ENCODE measurements at regions not wholly inside any gene's neighbourhood (a gene's known extent, or its start where the extent isn't known, plus 50 kb on each side); places are given as distances from the start of the nearest gene placed in this dataset.

DNA sequence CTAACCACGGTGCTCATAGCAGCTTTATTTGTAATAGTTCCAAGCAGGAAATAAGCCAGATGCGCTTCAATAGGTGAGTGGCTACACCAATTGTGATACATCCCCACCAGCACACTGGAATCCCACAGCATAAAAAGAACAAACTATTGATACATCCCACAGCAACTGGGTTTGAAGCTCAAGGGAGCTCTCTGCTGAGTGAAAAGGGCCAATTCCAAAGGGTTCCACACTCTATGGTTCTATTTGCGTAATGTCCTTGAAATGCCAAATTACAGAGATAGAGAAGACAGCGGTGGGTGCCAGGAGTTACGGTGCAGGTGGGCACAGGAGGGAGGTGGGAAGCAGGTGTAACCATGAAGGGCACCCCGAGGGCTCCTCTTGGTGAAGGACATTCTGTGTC lies 155.3 kb upstream of the PPP1R26 start:
- Histone ChIP-seq H3K56ac (ENCODE audit: low read length) (no peak overlapping the region), H3K9ac (ENCODE audit: low read length) (no peak overlapping the region), H3K18ac (ENCODE audit: low read length) (no peak overlapping the region), H4K8ac (ENCODE audit: low read depth, low read length) (no peak overlapping the region), H3K27ac (ENCODE audit: low read depth, low read length) (no peak overlapping the region), H2BK15ac (replicated peaks; ENCODE audit: low read depth) (no peak overlapping the region), H2BK120ac (ENCODE audit: low read depth, low read length) (no peak overlapping the region), H3K4me1 (ENCODE audit: control insufficient read depth, low read depth, low read length) (no peaks in the 10 kb centered on the region), H2AK5ac (ENCODE audit: low read length) (no peak overlapping the region), H3K79me1 (ENCODE audit: low read length) (no peaks in the 10 kb centered on the region), H3K4me3 (ENCODE audit: low read length) (no peak overlapping the region), H3K4me2 (ENCODE audit: low read length) (no peak overlapping the region), H3K36me3 (ENCODE audit: control insufficient read depth, insufficient read depth, low read length) (no peaks in the 10 kb centered on the region), H3K79me2 (ENCODE audit: control insufficient read depth, insufficient read depth, low read length) (no peaks in the 10 kb centered on the region), H3K23ac (ENCODE audit: low read length) (no peak overlapping the region), H4K5ac (ENCODE audit: low read length) (no peak overlapping the region), H3K4ac (ENCODE audit: low read depth, low read length) (no peak overlapping the region), H3K27me3 (ENCODE audit: insufficient read depth, low read length, poor library complexity) (no peaks in the 10 kb centered on the region), H2BK5ac (ENCODE audit: low read length) (no peak overlapping the region)
- no peak for DNase-seq
- no CpG with 5 or more reads among the region's 6 CpGs for WGBS (ENCODE audit: extremely low coverage, insufficient coverage, low lambda C conversion rate)

DNA sequence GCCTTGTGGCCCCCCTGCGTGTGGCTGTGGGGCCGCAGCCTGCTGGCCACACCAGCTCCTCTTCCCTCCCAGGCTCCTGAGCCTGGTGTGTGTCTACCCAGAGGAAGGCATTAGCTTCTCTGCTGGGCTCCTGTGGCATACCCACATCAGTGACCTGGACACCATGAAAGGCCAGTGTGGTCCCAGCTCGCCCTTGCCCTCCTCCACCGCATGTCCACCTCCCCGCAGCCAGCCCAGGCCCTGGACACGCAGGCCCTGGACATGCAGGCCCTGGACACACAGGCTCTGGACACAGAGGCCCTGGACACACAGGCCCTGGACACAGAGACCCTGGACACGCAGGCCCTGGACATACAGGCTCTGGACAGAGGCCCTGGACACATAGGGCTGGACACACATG lies 153.4 kb upstream of the PPP1R26 start:
- Histone ChIP-seq H3K18ac (ENCODE audit: low read length) (no peak overlapping the region), H2BK15ac (replicated peaks; ENCODE audit: low read depth) (no peak overlapping the region), H3K9ac (ENCODE audit: low read length) (no peak overlapping the region), H3K36me3 (ENCODE audit: control insufficient read depth, insufficient read depth, low read length) (no peaks in the 10 kb centered on the region), H2BK120ac (ENCODE audit: low read depth, low read length) (no peak overlapping the region), H3K56ac (ENCODE audit: low read length) (no peak overlapping the region), H3K27me3 (ENCODE audit: insufficient read depth, low read length, poor library complexity) (no peaks in the 10 kb centered on the region), H3K4me1 (ENCODE audit: control insufficient read depth, low read depth, low read length) (no peaks in the 10 kb centered on the region), H3K79me2 (ENCODE audit: control insufficient read depth, insufficient read depth, low read length) (no peaks in the 10 kb centered on the region), H4K5ac (ENCODE audit: low read length) (no peak overlapping the region), H3K4me2 (ENCODE audit: low read length) (no peak overlapping the region), H2AK5ac (ENCODE audit: low read length) (no peak overlapping the region), H3K79me1 (ENCODE audit: low read length) (no peaks in the 10 kb centered on the region), H2BK5ac (ENCODE audit: low read length) (no peak overlapping the region), H3K27ac (ENCODE audit: low read depth, low read length) (no peak overlapping the region), H3K4me3 (ENCODE audit: low read length) (no peak overlapping the region), H3K4ac (ENCODE audit: low read depth, low read length) (no peak overlapping the region), H4K8ac (ENCODE audit: low read depth, low read length) (no peak overlapping the region), H3K23ac (ENCODE audit: low read length) (no peak overlapping the region)
- no peak for DNase-seq
- no CpG with 5 or more reads among the region's 7 CpGs for WGBS (ENCODE audit: extremely low coverage, insufficient coverage, low lambda C conversion rate)

DNA sequence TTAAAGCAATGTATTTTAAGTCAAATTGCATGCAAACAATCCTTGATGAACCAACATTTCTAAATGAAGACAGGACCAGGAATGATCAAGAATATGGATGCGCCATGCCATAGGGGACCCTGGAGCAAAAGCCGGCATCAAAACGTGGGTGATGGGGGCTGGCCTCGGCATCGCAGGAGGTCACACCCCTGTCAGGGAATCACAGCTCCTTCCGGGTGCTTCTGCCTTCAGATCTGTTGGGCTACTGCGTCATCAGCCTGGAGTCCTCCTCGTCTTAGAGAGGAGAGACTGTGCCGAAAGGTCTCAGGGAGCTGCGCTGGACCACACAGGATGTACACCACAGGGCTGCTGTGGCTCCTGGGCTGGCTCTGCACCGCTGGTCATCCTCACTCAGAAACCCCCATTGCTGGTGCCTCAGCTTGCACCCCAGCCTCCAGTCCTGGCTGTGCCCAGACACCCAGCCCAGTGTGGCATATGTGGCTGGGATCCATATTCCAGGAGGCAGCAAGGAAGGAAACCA lies 152.9 kb upstream of the PPP1R26 start:
- H4K5ac ChIP-seq (ENCODE audit: low read length): no peak overlapping the region
- no peaks in the 10 kb centered on the region for H3K79me1 ChIP-seq (ENCODE audit: low read length)
- H3K27ac ChIP-seq (ENCODE audit: low read depth, low read length): no peak overlapping the region
- H3K9ac ChIP-seq (ENCODE audit: low read length): no peak overlapping the region
- H2BK5ac ChIP-seq (ENCODE audit: low read length): no peak overlapping the region
- H2BK15ac ChIP-seq (replicated peaks; ENCODE audit: low read depth): no peak overlapping the region
- H3K56ac ChIP-seq (ENCODE audit: low read length): no peak overlapping the region
- H3K4ac ChIP-seq (ENCODE audit: low read depth, low read length): no peak overlapping the region
- H2BK120ac ChIP-seq (ENCODE audit: low read depth, low read length): no peak overlapping the region
- no peak for DNase-seq
- H4K8ac ChIP-seq (ENCODE audit: low read depth, low read length): no peak overlapping the region
- no peaks in the 10 kb centered on the region for H3K27me3 ChIP-seq (ENCODE audit: insufficient read depth, low read length, poor library complexity)
- H3K4me1 ChIP-seq (ENCODE audit: control insufficient read depth, low read depth, low read length): no peaks in the 10 kb centered on the region
- H3K4me2 ChIP-seq (ENCODE audit: low read length): no peak overlapping the region
- H3K79me2 ChIP-seq (ENCODE audit: control insufficient read depth, insufficient read depth, low read length): no peaks in the 10 kb centered on the region
- H3K4me3 ChIP-seq (ENCODE audit: low read length): no peak overlapping the region
- H3K23ac ChIP-seq (ENCODE audit: low read length): no peak overlapping the region
- no peaks in the 10 kb centered on the region for H3K36me3 ChIP-seq (ENCODE audit: control insufficient read depth, insufficient read depth, low read length)
- H3K18ac ChIP-seq (ENCODE audit: low read length): no peak overlapping the region
- WGBS (ENCODE audit: extremely low coverage, insufficient coverage, low lambda C conversion rate): no CpG with 5 or more reads among the region's 11 CpGs
- no peak overlapping the region for H2AK5ac ChIP-seq (ENCODE audit: low read length)

DNA sequence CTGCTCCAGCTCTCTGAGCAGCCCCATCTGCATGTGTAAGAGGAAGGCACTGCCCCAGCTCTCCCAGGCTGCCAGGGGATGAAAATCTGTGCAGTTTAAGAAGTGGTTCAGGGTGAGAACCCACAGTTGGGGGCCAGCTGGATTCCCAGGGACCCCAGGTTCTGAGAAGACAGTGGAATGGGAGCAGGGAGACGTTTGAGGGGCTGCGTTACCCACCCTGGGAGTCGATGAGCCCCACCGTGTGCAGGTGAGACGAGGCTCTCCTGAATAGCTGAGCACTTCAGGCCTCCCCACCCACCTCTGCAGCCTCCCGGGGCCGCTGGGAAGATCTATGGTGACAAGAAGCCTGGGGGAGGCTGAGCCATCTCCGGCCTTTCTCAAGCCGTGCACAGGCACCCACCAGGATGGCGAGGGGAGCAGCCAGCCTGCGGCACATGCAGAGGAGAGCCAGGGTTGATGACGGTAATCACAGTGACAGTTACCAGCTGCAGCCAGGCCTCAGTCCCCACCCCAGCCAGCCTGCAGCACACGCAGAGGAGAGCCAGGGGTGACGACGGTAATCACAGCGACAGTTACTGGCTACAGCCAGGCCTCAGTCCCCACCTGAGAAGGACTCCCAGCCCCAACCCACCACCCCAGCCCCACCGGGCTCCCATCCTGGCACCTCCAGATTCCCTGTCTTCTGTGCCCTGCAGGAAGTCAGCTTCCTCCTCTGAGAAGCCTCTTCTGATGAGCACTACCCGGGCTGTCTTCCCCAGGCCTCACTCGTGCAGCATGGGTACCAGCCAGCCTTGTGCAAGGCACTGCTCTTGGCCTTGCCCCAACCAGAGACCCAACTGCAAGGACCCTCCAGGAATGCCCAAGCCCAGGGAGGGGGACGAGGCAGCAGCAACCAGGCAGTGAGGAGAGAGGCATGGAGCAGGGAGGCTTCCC lies 150.8 kb upstream of the PPP1R26 start:
- WGBS (ENCODE audit: extremely low coverage, insufficient coverage, low lambda C conversion rate): no CpG with 5 or more reads among the region's 20 CpGs

DNA sequence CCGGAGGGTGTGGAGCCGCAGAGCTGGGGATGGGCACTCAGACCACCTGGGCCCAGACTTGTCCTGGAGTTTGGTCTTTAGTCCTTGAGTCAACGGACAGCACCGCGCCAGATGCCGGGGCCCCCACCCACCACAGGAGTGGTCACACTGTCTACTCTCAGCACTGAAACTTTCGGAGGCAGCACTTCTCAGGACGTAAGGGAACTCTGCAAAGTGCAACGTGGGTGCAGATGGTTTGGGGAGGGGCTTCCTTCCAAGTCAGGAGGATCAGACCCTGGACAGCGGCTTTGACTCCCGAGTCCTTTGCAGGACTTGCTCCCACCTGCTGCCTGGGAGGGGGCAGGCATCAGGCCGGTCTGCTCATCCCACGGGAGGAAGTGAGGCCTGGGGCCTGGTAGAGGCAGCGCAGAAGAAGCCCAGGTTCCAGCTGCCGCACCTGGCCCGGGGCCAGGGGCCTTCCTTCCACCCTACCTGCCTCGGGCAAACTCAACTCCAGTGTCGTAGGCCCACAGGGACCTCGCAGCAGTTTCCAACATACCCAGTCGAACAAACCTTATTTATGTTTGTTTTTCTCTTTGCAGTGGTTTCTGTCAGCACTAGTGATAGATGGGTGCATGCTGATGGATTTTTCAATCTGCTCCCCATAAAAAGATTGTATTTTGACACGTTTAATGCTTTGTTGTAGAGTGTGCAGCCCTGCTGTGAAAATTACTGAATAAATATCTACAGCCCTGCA lies 149.8 kb upstream of the PPP1R26 start:
- Histone ChIP-seq H3K56ac (ENCODE audit: low read length) (no peak overlapping the region), H4K5ac (ENCODE audit: low read length) (no peak overlapping the region), H3K23ac (ENCODE audit: low read length) (no peak overlapping the region), H2AK5ac (ENCODE audit: low read length) (no peak overlapping the region), H2BK5ac (ENCODE audit: low read length) (no peak overlapping the region), H3K27me3 (ENCODE audit: insufficient read depth, low read length, poor library complexity) (no peaks in the 10 kb centered on the region), H3K27ac (ENCODE audit: low read depth, low read length) (no peak overlapping the region), H3K4me2 (ENCODE audit: low read length) (no peak overlapping the region), H2BK120ac (ENCODE audit: low read depth, low read length) (no peak overlapping the region), H3K4me3 (ENCODE audit: low read length) (no peak overlapping the region), H3K79me2 (ENCODE audit: control insufficient read depth, insufficient read depth, low read length) (no peaks in the 10 kb centered on the region), H3K4me1 (ENCODE audit: control insufficient read depth, low read depth, low read length) (no peaks in the 10 kb centered on the region), H3K9ac (ENCODE audit: low read length) (no peak overlapping the region), H3K18ac (ENCODE audit: low read length) (no peak overlapping the region), H2BK15ac (replicated peaks; ENCODE audit: low read depth) (no peak overlapping the region), H3K79me1 (ENCODE audit: low read length) (no peaks in the 10 kb centered on the region), H3K36me3 (ENCODE audit: control insufficient read depth, insufficient read depth, low read length) (no peaks in the 10 kb centered on the region), H3K4ac (ENCODE audit: low read depth, low read length) (no peak overlapping the region), H4K8ac (ENCODE audit: low read depth, low read length) (no peak overlapping the region)
- WGBS (ENCODE audit: extremely low coverage, insufficient coverage, low lambda C conversion rate): no CpG with 5 or more reads among the region's 21 CpGs
- DNase-seq: peak; percentile 39

More for the DNA sequence above, 150.8 kb upstream of the PPP1R26 start:
- DNase-seq: no peak
- Histone ChIP-seq H3K36me3 (ENCODE audit: control insufficient read depth, insufficient read depth, low read length) (no peaks in the 10 kb centered on the region), H3K4ac (ENCODE audit: low read depth, low read length) (no peak overlapping the region), H3K27me3 (ENCODE audit: insufficient read depth, low read length, poor library complexity) (no peaks in the 10 kb centered on the region), H3K4me1 (ENCODE audit: control insufficient read depth, low read depth, low read length) (no peaks in the 10 kb centered on the region), H3K56ac (ENCODE audit: low read length) (no peak overlapping the region), H3K79me2 (ENCODE audit: control insufficient read depth, insufficient read depth, low read length) (no peaks in the 10 kb centered on the region), H3K27ac (ENCODE audit: low read depth, low read length) (no peak overlapping the region), H4K8ac (ENCODE audit: low read depth, low read length) (no peak overlapping the region), H3K4me3 (ENCODE audit: low read length) (no peak overlapping the region), H3K4me2 (ENCODE audit: low read length) (no peak overlapping the region), H2BK15ac (replicated peaks; ENCODE audit: low read depth) (no peak overlapping the region), H4K5ac (ENCODE audit: low read length) (no peak overlapping the region), H3K79me1 (ENCODE audit: low read length) (no peaks in the 10 kb centered on the region), H3K23ac (ENCODE audit: low read length) (no peak overlapping the region), H3K9ac (ENCODE audit: low read length) (no peak overlapping the region), H2AK5ac (ENCODE audit: low read length) (no peak overlapping the region), H2BK5ac (ENCODE audit: low read length) (no peak overlapping the region), H2BK120ac (ENCODE audit: low read depth, low read length) (no peak overlapping the region), H3K18ac (ENCODE audit: low read length) (no peak overlapping the region)
